NCI-H1105 (cell line): ENCODE measurements at regions not wholly inside any gene's neighbourhood (a gene's known extent, or its start where the extent isn't known, plus 50 kb on each side); places are given as distances from the start of the nearest gene placed in this dataset.

ENCODE experiments used
- DNase-seq: peaks from one replicate; lab custom pipeline; 2025; lab: John Stamatoyannopoulos, UW

- DNase-seq = no peak
These were observed 72.9 kb upstream of the COL24A1 start for GRCh38 chr1:86229405-86229975.

- DNase-seq = no peak
These were observed 72.0 kb upstream of the COL24A1 start for GRCh38 chr1:86228546-86228945.

- DNase-seq = no peak
These were observed 70.5 kb upstream of the COL24A1 start for GRCh38 chr1:86227026-86227425.

GRCh38 chr1:86226204-86226603 lies 69.6 kb upstream of the COL24A1 start:
- DNase-seq = no peak

GRCh38 chr1:86224651-86225310 lies 68.2 kb upstream of the COL24A1 start:
- DNase-seq = no peak

GRCh38 chr1:86218859-86219258 lies 62.3 kb upstream of the COL24A1 start:
- no peak for DNase-seq

GRCh38 chr1:86214605-86215004 lies 58.0 kb upstream of the COL24A1 start:
- no peak for DNase-seq

GRCh38 chr1:86209346-86209745 lies 52.8 kb upstream of the COL24A1 start:
- no peak for DNase-seq

GRCh38 chr1:86207323-86207722 lies 50.8 kb upstream of the COL24A1 start:
- DNase-seq = peak; percentile 63
